ENCODE measurements at regions not wholly inside any gene's neighbourhood (a gene's known extent, or its start where the extent isn't known, plus 50 kb on each side); places are given as distances from the start of the nearest gene placed in this dataset.

- in situ Hi-C loops (cut with MboI; ENCODE audit: low pct_unique_long_range_greater_than_20kb, low sequenced_read_pairs), result no loop called here
Observed at GRCh38 chr12:108016022-108016564, 113.0 kb upstream of the WSCD2 start.

GRCh38 chr12:108017472-108018057, 111.5 kb upstream of the WSCD2 start:
- in situ Hi-C loops (cut with MboI; ENCODE audit: low pct_unique_long_range_greater_than_20kb, low sequenced_read_pairs), result no loop called here
- no peak for DNase-seq

More at GRCh38 chr12:108016022-108016564, 113.0 kb upstream of the WSCD2 start:
- no peak for DNase-seq

GRCh38 chr12:108019862-108020261, 109.2 kb upstream of the WSCD2 start:
- no peak for DNase-seq
- in situ Hi-C loops (cut with MboI; ENCODE audit: low pct_unique_long_range_greater_than_20kb, low sequenced_read_pairs), result no loop called here

- in situ Hi-C loops (cut with MboI; ENCODE audit: low pct_unique_long_range_greater_than_20kb, low sequenced_read_pairs), result no loop called here
- DNase-seq, result no peak
Observed at GRCh38 chr12:108021141-108021540, 107.9 kb upstream of the WSCD2 start.

- in situ Hi-C loops (cut with MboI; ENCODE audit: low pct_unique_long_range_greater_than_20kb, low sequenced_read_pairs), result no loop called here
- no peak for DNase-seq
Observed at GRCh38 chr12:108021949-108022522, 107.1 kb upstream of the WSCD2 start.

- DNase-seq, result no peak
Observed at GRCh38 chr12:108029051-108029835, 99.8 kb upstream of the WSCD2 start.

GRCh38 chr12:108033090-108033489, 96.0 kb upstream of the WSCD2 start:
- no peak for DNase-seq

More at GRCh38 chr12:108029051-108029835, 99.8 kb upstream of the WSCD2 start:
- in situ Hi-C loops (cut with MboI; ENCODE audit: low pct_unique_long_range_greater_than_20kb, low sequenced_read_pairs), result no loop called here

GRCh38 chr12:108035372-108035771, 93.7 kb upstream of the WSCD2 start:
- in situ Hi-C loops (cut with MboI; ENCODE audit: low pct_unique_long_range_greater_than_20kb, low sequenced_read_pairs), result no loop called here
- DNase-seq, result no peak

More at GRCh38 chr12:108033090-108033489, 96.0 kb upstream of the WSCD2 start:
- in situ Hi-C loops (cut with MboI; ENCODE audit: low pct_unique_long_range_greater_than_20kb, low sequenced_read_pairs), result no loop called here

GRCh38 chr12:108037960-108038359, 91.1 kb upstream of the WSCD2 start:
- no peak for DNase-seq
- in situ Hi-C loops (cut with MboI; ENCODE audit: low pct_unique_long_range_greater_than_20kb, low sequenced_read_pairs), result no loop called here

- DNase-seq, result no peak
- in situ Hi-C loops (cut with MboI; ENCODE audit: low pct_unique_long_range_greater_than_20kb, low sequenced_read_pairs), result no loop called here
Observed at GRCh38 chr12:108039794-108040193, 89.3 kb upstream of the WSCD2 start.

GRCh38 chr12:108040947-108041346, 88.1 kb upstream of the WSCD2 start:
- no peak for DNase-seq
- in situ Hi-C loops (cut with MboI; ENCODE audit: low pct_unique_long_range_greater_than_20kb, low sequenced_read_pairs), result no loop called here

GRCh38 chr12:108043286-108043685, 85.8 kb upstream of the WSCD2 start:
- no peak for DNase-seq

GRCh38 chr12:108043750-108044533, 85.1 kb upstream of the WSCD2 start:
- no peak for DNase-seq
- in situ Hi-C loops (cut with MboI; ENCODE audit: low pct_unique_long_range_greater_than_20kb, low sequenced_read_pairs), result no loop called here

More at GRCh38 chr12:108043286-108043685, 85.8 kb upstream of the WSCD2 start:
- in situ Hi-C loops (cut with MboI; ENCODE audit: low pct_unique_long_range_greater_than_20kb, low sequenced_read_pairs), result no loop called here

GRCh38 chr12:108046135-108046534, 83.0 kb upstream of the WSCD2 start:
- in situ Hi-C loops (cut with MboI; ENCODE audit: low pct_unique_long_range_greater_than_20kb, low sequenced_read_pairs), result no loop called here

GRCh38 chr12:108046650-108047049, 82.4 kb upstream of the WSCD2 start:
- in situ Hi-C loops (cut with MboI; ENCODE audit: low pct_unique_long_range_greater_than_20kb, low sequenced_read_pairs), result no loop called here
- DNase-seq, result no peak

More at GRCh38 chr12:108046135-108046534, 83.0 kb upstream of the WSCD2 start:
- DNase-seq, result no peak

GRCh38 chr12:108047071-108047550, 82.0 kb upstream of the WSCD2 start:
- in situ Hi-C loops (cut with MboI; ENCODE audit: low pct_unique_long_range_greater_than_20kb, low sequenced_read_pairs), result no loop called here
- DNase-seq, result peak; percentile 30

GRCh38 chr12:108048686-108049085, 80.4 kb upstream of the WSCD2 start:
- in situ Hi-C loops (cut with MboI; ENCODE audit: low pct_unique_long_range_greater_than_20kb, low sequenced_read_pairs), result no loop called here
- DNase-seq, result no peak

GRCh38 chr12:108050696-108051095, 78.4 kb upstream of the WSCD2 start:
- no peak for DNase-seq
- in situ Hi-C loops (cut with MboI; ENCODE audit: low pct_unique_long_range_greater_than_20kb, low sequenced_read_pairs), result no loop called here

GRCh38 chr12:108052260-108052659, 76.8 kb upstream of the WSCD2 start:
- no peak for DNase-seq
- in situ Hi-C loops (cut with MboI; ENCODE audit: low pct_unique_long_range_greater_than_20kb, low sequenced_read_pairs), result no loop called here
